Right renal pelvis (tissue), 4 donors: ENCODE measurements at regions not wholly inside any gene's neighbourhood (a gene's known extent, or its start where the extent isn't known, plus 50 kb on each side); places are given as distances from the start of the nearest gene placed in this dataset.
"Not testable (repeated sequence)": the region's sequence is repeated elsewhere in the genome, so short reads cannot be mapped to it uniquely, and the experiment has no call there.

Experiments
- DNase-seq, 4 donors: peaks; one replicate each; pipeline ENCODE4 v3.0.0-alpha.2; 2013; ENCODE audit warnings: low read depth in 4 of 4, low spot score in 3 of 4, missing footprints in 1 of 4

GRCh38 chr6:78380541-78380940, 486.8 kb upstream of the IRAK1BP1 start:
- DNase-seq = no peak

GRCh38 chr6:78383968-78384367, 483.4 kb upstream of the IRAK1BP1 start:
- no peak for DNase-seq

DNA sequence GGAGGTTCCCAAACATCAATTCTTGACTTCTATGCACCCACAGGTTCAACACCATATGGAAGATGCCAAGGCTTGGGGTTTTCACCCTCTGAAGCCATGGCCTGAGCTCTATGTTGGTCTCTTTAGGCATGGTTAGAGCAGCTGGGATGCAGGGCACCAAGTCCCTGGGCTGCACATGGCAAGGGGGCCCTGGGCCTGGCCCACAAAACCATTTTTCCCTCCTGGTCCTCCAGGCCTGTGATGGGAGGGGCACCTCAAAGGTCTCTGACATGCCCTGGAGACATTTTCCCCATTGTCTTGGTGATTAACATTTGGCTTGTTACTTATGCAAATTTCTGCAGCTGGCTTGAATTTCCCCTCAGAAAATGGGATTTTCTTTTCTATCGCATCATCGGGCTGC, 480.5 kb upstream of the IRAK1BP1 start:
- DNase-seq = not testable (repeated sequence)

- no peak for DNase-seq
These were observed 477.3 kb upstream of the IRAK1BP1 start for GRCh38 chr6:78390066-78390465.

- DNase-seq = no peak
These were observed 469.9 kb upstream of the IRAK1BP1 start for GRCh38 chr6:78397499-78397898.

GRCh38 chr6:78398292-78398691, 469.1 kb upstream of the IRAK1BP1 start:
- no peak for DNase-seq

GRCh38 chr6:78400076-78400475, 467.3 kb upstream of the IRAK1BP1 start:
- no peak for DNase-seq

GRCh38 chr6:78427386-78427785, 440.0 kb upstream of the IRAK1BP1 start:
- DNase-seq = no peak

GRCh38 chr6:78430521-78430920, 436.8 kb upstream of the IRAK1BP1 start:
- no peak for DNase-seq

- no peak for DNase-seq
These were observed 431.7 kb upstream of the IRAK1BP1 start for GRCh38 chr6:78435671-78436070.

- no peak for DNase-seq
These were observed 431.0 kb upstream of the IRAK1BP1 start for GRCh38 chr6:78436335-78436734.

DNA sequence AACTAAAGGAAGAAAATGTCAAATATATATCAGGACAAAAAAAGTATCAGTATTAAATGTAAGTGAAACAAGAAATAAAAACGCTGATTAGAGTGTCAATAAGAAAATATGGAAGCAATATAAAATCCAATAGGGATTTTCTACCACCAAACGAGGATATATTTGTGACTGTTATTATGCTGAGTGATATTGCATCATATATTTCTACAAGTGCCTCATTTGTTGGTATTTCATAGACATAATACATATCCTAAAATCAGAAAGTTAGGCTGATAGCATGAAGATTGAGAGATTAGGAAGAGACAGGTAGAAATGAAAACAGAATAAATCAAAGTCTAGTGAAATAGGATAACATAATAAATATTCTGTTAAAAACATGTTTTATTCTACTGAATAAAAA, 429.2 kb upstream of the IRAK1BP1 start:
- no peak for DNase-seq

DNA sequence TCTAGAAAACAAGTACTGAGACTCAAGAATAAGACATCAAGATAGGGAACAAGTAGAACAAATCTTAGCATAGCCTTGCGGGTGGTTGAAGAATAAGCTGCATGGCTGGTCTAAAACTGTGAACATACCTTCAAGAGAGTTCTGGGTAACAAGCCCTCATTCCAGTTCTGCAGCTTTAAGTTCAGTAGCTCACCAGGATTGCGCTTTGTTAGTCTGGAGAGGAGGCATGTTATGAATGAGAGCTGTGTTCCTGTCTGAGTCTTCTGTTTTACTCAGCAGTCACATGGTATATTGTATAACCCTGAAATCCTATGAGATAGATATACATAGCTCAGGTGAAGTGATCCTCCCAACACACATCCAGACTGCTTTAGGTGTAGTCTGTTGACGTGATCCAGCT, 406.6 kb upstream of the IRAK1BP1 start:
- no peak for DNase-seq

DNA sequence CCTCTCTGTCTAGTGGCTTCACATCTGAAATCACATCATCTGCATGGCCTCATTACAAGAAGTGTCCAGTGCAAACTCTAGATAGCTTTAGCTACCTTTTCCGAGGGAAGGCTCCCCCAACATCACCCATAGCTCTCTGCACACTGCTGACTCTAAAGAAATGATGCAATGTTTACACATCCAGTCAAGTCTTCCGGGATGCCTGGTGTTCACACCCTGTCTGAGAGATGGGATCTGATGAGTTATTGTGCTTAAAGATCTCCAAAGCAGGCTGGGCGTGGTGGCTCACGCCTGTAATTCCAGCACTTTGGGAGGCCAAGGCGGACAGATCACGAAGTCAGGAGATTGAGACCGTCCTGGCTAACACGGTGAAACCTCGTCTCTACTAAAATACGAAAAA, 404.6 kb upstream of the IRAK1BP1 start:
- DNase-seq = no peak

GRCh38 chr6:78465059-78465634, 402.2 kb upstream of the IRAK1BP1 start:
- no peak for DNase-seq

DNA sequence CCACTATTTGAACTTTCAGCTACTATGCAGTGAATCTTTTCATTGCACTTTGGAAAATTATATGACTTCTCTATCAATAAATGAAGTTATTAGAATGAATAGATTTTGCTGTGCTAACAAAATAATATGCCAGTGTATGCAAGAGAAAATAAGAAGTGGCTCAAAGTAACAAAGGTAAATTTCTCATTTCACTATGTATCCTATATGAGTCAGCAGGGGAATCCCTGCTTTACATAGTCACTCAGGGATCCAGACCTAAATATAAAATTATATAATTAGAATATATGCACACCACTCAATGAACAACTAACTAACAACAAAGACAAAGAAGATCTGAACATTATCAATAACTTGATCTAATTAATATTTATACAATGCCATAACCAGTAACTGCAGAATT, 390.8 kb upstream of the IRAK1BP1 start:
- DNase-seq = no peak

DNA sequence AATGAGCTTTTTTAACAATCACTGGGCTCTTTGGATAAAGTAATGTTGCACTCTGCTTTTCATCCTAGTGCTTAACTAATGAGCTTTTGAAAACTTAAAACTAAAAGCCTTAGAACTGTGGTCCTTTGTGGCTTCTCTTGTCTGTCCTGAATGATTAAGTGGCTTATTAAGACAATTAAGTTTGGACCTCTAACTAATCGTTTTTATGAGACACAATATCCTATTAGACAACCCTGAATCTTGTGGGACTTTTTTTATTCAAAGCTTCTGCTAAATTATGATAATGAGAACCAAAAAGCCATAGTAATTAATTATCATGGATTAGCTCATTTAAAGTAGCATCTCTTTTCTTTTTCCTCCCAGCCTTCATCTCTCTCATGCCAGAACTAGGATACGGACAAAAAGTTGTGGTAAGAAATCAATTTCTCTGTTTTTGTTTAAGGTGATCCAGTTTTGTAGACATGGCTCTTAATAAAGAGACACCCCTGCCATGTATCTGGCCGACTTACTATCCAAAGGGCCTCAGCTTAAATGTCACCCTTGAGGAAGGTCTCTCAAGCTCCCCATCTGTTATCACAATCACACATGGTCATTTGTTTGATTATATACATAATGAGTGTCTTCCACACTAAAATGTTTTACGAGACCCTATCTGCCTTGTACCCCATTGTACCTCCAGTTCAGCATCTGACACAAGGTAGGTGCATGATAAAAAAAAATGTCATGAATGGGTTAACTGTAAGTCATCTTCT, 384.4 kb upstream of the IRAK1BP1 start:
- DNase-seq = no peak

DNA sequence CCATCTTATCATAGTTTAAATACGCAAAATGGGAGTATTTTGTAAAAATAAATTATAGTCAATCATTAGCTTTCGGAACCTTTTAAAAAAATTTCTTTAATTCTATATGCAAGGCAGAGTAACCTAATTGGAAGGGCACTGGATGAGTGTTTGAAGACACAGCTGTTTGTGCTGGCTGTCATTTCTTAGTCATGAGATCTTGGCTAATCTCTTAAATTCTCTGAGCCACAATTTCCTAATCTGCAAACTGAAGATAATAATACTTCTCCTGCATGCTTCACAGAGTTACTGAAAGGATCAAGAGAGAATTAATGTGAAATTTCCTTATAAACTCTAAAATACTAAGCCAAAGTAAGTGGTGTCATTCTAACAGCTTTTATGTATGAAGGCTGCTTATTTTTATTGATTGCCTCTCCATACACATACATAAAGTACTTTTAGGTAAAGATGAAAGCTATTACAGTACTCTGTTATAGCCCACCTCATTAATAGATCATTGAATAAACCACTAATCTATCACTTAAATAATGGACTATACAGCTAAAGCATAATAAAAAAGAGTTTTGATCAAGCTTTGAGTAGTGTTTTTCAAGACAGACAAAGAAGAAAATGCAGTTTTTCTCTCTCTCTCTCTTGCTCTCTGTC, 383.7 kb upstream of the IRAK1BP1 start:
- no peak for DNase-seq

- no peak for DNase-seq
These were observed 382.9 kb upstream of the IRAK1BP1 start for GRCh38 chr6:78484198-78485064.

DNA sequence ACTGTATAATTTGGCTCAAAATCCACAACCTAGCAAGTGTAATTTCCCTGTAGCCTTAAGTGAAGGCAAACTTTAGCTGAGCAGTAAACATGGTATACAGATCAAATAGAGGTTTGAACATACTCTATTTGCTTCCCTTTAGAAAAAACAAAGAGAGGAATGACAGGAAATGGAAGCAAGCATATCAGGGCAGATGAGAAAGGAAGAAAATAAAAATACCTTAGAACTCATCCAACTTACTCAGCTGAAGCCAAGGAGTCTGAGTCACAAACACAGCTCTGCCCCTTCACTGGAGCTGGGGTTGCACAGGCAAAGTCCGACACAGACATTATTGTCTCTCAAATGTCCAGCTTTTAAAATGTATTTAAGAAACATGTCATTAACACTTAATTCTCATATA, 379.9 kb upstream of the IRAK1BP1 start:
- no peak for DNase-seq

- DNase-seq = no peak
These were observed 377.5 kb upstream of the IRAK1BP1 start for GRCh38 chr6:78489874-78490273.
